ENCODE measurements at regions not wholly inside any gene's neighbourhood (a gene's known extent, or its start where the extent isn't known, plus 50 kb on each side); places are given as distances from the start of the nearest gene placed in this dataset.

DNA sequence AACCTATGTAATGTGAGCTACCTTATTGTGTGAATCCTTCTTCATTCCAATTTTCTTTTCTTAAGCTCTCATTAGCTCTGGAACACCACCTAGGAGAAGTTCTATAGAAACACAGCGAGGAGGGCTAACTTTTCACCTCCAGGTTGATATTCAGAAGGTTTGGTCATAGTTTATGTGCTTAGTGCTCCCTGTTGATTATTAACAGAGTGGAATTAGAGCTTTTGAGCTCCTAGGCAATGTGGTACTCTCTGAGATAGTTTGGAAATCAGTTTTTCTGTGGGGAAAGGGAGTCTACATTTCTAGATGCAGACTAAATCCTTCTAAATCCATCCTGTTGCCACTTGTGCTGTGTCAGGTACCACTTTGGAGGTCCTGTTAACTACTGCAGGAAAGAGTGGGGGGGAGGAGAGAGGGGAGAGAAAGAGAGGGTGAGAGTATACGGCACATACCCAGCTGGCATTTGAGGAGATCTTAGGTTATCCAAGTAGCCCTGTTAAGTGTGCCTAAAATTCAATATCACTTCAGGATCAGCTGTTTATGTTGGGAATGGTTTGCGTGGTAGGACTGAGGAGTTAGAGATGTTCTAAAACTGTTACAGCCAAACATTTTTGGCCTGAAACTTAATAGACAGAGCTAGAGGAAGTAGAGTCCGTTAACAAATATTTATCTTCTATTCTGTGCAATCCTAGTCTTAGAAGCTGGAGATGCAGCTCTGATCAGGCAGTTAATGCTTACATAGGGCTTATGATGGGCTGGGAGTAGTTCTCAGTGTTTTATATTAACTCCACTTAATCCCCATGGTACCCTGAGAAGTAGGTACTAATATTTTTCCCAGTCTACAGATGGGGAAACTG lies 117.5 kb upstream of the PROK2 start:
- Histone ChIP-seq H3K4me1 (no peaks in the 10 kb centered on the region), H3K36me3 (no peaks in the 10 kb centered on the region), H3K27ac (no peak overlapping the region), H3K9me3 (no peaks in the 10 kb centered on the region), H3K4me3 (no peak overlapping the region), H3K27me3 (peaks cover 0 to 2% of the 10 kb centered on the region in 2 donors)
- DNase-seq, result no peak
- TF ChIP-seq, protein P1, sequence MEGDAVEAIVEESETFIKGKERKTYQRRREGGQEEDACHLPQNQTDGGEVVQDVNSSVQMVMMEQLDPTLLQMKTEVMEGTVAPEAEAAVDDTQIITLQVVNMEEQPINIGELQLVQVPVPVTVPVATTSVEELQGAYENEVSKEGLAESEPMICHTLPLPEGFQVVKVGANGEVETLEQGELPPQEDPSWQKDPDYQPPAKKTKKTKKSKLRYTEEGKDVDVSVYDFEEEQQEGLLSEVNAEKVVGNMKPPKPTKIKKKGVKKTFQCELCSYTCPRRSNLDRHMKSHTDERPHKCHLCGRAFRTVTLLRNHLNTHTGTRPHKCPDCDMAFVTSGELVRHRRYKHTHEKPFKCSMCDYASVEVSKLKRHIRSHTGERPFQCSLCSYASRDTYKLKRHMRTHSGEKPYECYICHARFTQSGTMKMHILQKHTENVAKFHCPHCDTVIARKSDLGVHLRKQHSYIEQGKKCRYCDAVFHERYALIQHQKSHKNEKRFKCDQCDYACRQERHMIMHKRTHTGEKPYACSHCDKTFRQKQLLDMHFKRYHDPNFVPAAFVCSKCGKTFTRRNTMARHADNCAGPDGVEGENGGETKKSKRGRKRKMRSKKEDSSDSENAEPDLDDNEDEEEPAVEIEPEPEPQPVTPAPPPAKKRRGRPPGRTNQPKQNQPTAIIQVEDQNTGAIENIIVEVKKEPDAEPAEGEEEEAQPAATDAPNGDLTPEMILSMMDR (IDR thresholded peaks at IDR 0.05), result no peak
- intact Hi-C loops (cut with DNase I; ENCODE audit: low total_unique reads), result no loop called here

DNA sequence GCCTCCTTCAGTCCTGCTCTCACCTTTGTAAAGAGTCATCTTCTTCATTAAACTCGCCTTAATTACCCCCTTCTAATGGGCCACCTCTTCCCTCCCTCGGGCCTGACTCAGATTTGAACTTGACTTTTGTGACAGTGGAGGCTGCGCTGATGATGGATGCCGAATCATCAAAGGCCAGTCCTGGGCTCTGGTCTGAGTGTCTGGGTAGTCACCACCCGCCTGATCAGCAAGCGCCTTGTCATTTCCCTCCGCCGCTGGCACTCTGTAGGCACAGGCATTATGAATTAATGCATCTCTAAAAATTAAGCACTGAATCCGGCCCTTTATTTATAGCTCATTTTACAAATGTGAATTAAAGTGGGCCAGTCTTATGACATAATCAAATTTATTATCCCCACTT lies 116.7 kb upstream of the PROK2 start:
- H3K4me1 ChIP-seq, result no peaks in the 10 kb centered on the region
- H3K27me3 ChIP-seq, result peaks cover 0 to 2% of the 10 kb centered on the region in 2 donors
- DNase-seq, result no peak
- no peak overlapping the region for H3K27ac ChIP-seq
- H3K9me3 ChIP-seq, result no peaks in the 10 kb centered on the region
- no peaks in the 10 kb centered on the region for H3K36me3 ChIP-seq
- TF ChIP-seq, protein P1 (IDR thresholded peaks at IDR 0.05), result no peak
- intact Hi-C loops (cut with DNase I; ENCODE audit: low total_unique reads), result no loop called here
- no peak overlapping the region for H3K4me3 ChIP-seq

DNA sequence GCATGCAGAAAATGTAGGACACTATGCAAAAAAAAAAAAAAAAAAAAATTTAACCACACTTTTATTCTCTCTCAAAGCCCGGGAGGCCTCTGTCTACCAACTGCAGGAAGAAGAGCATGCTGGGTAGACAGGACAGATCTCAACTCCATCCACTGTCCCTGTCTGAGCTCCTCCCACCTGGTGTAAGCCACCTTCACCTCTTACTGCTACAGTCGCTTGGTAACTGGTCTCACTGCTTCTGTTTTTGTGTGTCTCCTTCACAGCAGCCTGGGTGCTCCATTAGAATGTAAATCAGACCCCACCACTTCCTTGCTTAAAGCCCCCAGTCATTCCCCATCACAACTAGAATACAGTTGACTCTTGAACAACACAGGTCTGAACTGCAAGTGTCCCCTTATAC lies 115.1 kb upstream of the PROK2 start:
- TF ChIP-seq, protein P1 (IDR thresholded peaks at IDR 0.05), result no peak
- intact Hi-C loops (cut with DNase I; ENCODE audit: low total_unique reads), result no loop called here
- no peaks in the 10 kb centered on the region for H3K36me3 ChIP-seq
- H3K4me3 ChIP-seq, result no peak overlapping the region
- no peak for DNase-seq
- no peaks in the 10 kb centered on the region for H3K4me1 ChIP-seq
- H3K27me3 ChIP-seq, result peaks cover 0 to 2% of the 10 kb centered on the region in 2 donors
- H3K27ac ChIP-seq, result no peak overlapping the region
- no peaks in the 10 kb centered on the region for H3K9me3 ChIP-seq

DNA sequence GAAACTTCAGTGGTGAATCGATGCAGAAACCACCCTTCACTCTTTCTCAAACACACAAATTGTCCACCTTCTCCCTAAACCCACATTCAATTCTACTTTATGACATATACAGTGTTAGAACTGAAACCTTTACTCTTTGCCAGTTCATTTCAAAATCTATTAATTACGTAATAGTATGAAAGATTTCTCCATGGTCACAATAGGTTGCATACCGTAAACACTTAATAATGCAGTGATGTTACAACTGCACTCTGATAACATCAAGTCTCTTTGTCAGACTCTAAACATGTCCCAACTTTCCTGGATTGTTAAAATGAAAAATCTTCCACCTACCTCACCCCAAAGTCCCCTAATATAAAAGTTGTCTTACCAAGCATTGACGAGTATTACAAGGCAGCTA lies 111.8 kb upstream of the PROK2 start:
- H3K27me3 ChIP-seq, result peaks cover 0 to 7% of the 10 kb centered on the region in 2 donors
- no peaks in the 10 kb centered on the region for H3K36me3 ChIP-seq
- no peaks in the 10 kb centered on the region for H3K9me3 ChIP-seq
- TF ChIP-seq, protein P1 (IDR thresholded peaks at IDR 0.05), result no peak
- no peaks in the 10 kb centered on the region for H3K4me1 ChIP-seq
- no peak overlapping the region for H3K4me3 ChIP-seq
- H3K27ac ChIP-seq, result no peak overlapping the region
- DNase-seq, result no peak
- intact Hi-C loops (cut with DNase I; ENCODE audit: low total_unique reads), result no loop called here

DNA sequence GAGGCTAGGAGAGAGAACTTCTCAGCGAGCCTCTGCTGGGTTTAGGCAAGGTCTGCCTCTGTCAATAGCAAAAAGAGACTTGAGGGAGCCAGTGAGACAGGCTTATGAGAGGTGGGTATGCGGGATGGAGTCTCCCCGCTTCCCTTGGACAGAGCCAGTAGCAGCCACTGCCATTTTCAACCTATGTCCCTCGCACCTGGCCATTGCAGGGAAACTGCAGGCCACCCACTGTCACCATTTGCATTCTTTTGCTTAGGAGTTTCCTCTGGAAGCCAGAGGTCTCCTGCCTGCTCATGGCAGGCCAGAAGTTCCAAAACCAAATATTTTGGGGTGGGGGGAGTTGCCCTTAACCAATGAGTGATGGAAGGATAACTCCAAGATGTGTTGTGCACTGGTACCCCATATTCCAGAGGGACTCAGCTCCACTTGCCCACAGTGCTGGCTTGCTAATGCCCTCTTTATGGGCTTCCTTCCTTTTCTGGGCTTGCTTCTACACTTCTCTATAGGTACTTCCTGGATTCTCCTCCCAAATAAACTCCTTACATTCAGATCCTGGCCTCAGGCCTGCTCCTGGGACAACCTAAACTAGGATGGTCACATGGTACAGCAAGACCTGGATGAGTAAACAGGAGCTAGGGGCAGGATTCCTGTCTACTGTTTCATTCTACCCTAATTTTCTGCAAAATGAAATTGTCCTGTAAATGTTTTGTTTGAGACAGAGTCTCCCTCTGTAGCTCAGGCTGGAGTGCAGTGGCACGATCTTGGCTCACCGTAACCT lies 108.9 kb upstream of the PROK2 start:
- TF ChIP-seq, protein P1 (IDR thresholded peaks at IDR 0.05), result no peak
- Histone ChIP-seq H3K27me3 (peaks cover 0 to 4% of the 10 kb centered on the region in 2 donors), H3K9me3 (no peaks in the 10 kb centered on the region), H3K36me3 (no peaks in the 10 kb centered on the region), H3K27ac (no peak overlapping the region), H3K4me3 (no peak overlapping the region), H3K4me1 (peaks cover 0 to 5% (median 0%) of the 10 kb centered on the region in 4 donors)
- intact Hi-C loops (cut with DNase I; ENCODE audit: low total_unique reads), result no loop called here
- no peak for DNase-seq

All from tibial artery (tissue), 4 donors.